Right lobe of liver (tissue), 6 donors: ENCODE measurements at regions not wholly inside any gene's neighbourhood (a gene's known extent, or its start where the extent isn't known, plus 50 kb on each side); places are given as distances from the start of the nearest gene placed in this dataset.

Experiments used
- ATAC-seq, 4 donors: fragments of 200-7000 bp; cut with Tn5 transposase; one replicate each; pipeline ENCODE4 v1.9.1; 2020; ENCODE audit warnings: mild to moderate bottlenecking in 4 of 4, moderate library complexity in 4 of 4
- DNase-seq, 3 donors: peaks; one replicate each; pipeline ENCODE4 v3.0.0-alpha.2; 2020
- H3K27ac ChIP-seq, 3 donors: fragments of 200-600 bp; one replicate each; pipeline ENCODE4 v1.8.0; 2022
- H3K27me3 ChIP-seq, 2 donors: fragments of 200-600 bp; one replicate each; pipeline ENCODE4 v1.8.0; 2022
- H3K36me3 ChIP-seq, 4 donors: fragments of 200-600 bp; sonication (generic) in 1 of 4; one replicate each; pipeline versions ENCODE4 v1.5.1 to v1.8.0; 2017 to 2022; ENCODE audit warnings: control low read depth in 1 of 4
- H3K4me1 ChIP-seq, 4 donors: fragments of 200-600 bp; sonication (generic) in 1 of 4; one replicate each; pipeline versions ENCODE4 v1.5.1 to v1.8.0; 2017 to 2022; ENCODE audit warnings: control low read depth in 1 of 4
- H3K4me3 ChIP-seq, 3 donors: fragments of 200-600 bp; one replicate each; pipeline ENCODE4 v1.8.0; 2022
- H3K9me3 ChIP-seq, 4 donors: fragments of 200-600 bp; sonication (generic) in 1 of 4; one replicate each; pipeline versions ENCODE4 v1.5.1 to v1.8.0; 2017 to 2022; ENCODE audit warnings: control low read depth in 1 of 4
- CTCF ChIP-seq, 4 donors: fragments of 200-600 bp in 3 of 4; fragments of 450-650 bp in 1 of 4; IDR thresholded peaks; one replicate each; pipeline versions ENCODE4 v1.5.1 to v1.8.0; 2016 to 2022; ENCODE audit warnings: antibody characterized with exemption in 4 of 4, mild to moderate bottlenecking in 2 of 4
- POLR2A ChIP-seq: fragments of 450-650 bp; IDR thresholded peaks from one replicate; pipeline ENCODE4 v1.6.1; 2017; ENCODE audit warnings: antibody characterized with exemption, mild to moderate bottlenecking
- WGBS: methylation state at CpG from one replicate; pipeline ENCODE4 v1.1.6; 2018; ENCODE audit warnings: low coverage, low lambda C conversion rate; ENCODE audit not compliant: insufficient coverage; ENCODE audit errors: missing lambda C conversion rate; 5-methylcytosine and 5-hydroxymethylcytosine counted together
- intact Hi-C, 2 donors: fragments of 100-400 bp; cut with DNase I; formaldehyde crosslinking; loops; one replicate each; pipeline versions ENCODE4 v1.11.2 to v1.14.1; 2022
- donor health status: DM: no; HTN: yes; CAD: no.
- donor health status: DM: no; HTN: no; CAD: no.
- donor health status: DM: no; HTN: no; CAD: no.
- donor health status: DM: no; HTN: yes; CAD: no.
- donor health status: DM: no; HTN: yes; CAD: no.

GRCh38 chr12:30836656-30837445 lies 82.1 kb upstream of the CAPRIN2 start:
- Histone ChIP-seq H3K36me3 (no peaks in the 10 kb centered on the region), H3K9me3 (no peaks in the 10 kb centered on the region), H3K4me3 (no peak overlapping the region), H3K27me3 (no peaks in the 10 kb centered on the region), H3K4me1 (no peaks in the 10 kb centered on the region), H3K27ac (no peak overlapping the region)
- ATAC-seq = no peak
- DNase-seq = no peak
- TF ChIP-seq CTCF (IDR thresholded peaks at IDR 0.05) = no peak
- no peak for TF ChIP-seq POLR2A
- intact Hi-C loops = no loop called here
- 43% methylated on average over 7 of the region's 12 CpGs for WGBS

GRCh38 chr12:30835216-30835615 lies 80.5 kb upstream of the CAPRIN2 start:
- ATAC-seq (no peak), DNase-seq (no peak)
- Histone ChIP-seq H3K4me3 (no peak overlapping the region), H3K36me3 (no peaks in the 10 kb centered on the region), H3K9me3 (no peaks in the 10 kb centered on the region), H3K27me3 (no peaks in the 10 kb centered on the region), H3K27ac (no peak overlapping the region), H3K4me1 (no peaks in the 10 kb centered on the region)
- intact Hi-C loops = no loop called here
- WGBS = 58% methylated on average over 4 of the region's 4 CpGs
- TF ChIP-seq CTCF (IDR thresholded peaks at IDR 0.05) (no peak), POLR2A (no peak)

GRCh38 chr12:30830751-30831150 lies 76.0 kb upstream of the CAPRIN2 start:
- no peak overlapping the region for H3K4me3 ChIP-seq
- H3K4me1 ChIP-seq = no peaks in the 10 kb centered on the region
- no peaks in the 10 kb centered on the region for H3K27me3 ChIP-seq
- DNase-seq (no peak), ATAC-seq (no peak)
- no peak overlapping the region for H3K27ac ChIP-seq
- WGBS = no CpG with 5 or more reads among the region's 2 CpGs
- no peaks in the 10 kb centered on the region for H3K9me3 ChIP-seq
- TF ChIP-seq CTCF (IDR thresholded peaks at IDR 0.05) = no peak
- intact Hi-C loops = no loop called here
- no peaks in the 10 kb centered on the region for H3K36me3 ChIP-seq

GRCh38 chr12:30829876-30830275 lies 75.1 kb upstream of the CAPRIN2 start:
- H3K36me3 ChIP-seq = no peaks in the 10 kb centered on the region
- no peaks in the 10 kb centered on the region for H3K27me3 ChIP-seq
- H3K27ac ChIP-seq = no peak overlapping the region
- no peaks in the 10 kb centered on the region for H3K4me1 ChIP-seq
- DNase-seq (no peak), ATAC-seq (no peak)
- no peak overlapping the region for H3K4me3 ChIP-seq
- 50% methylated on average over 1 of the region's 1 CpG for WGBS
- intact Hi-C loops = no loop called here
- H3K9me3 ChIP-seq = no peaks in the 10 kb centered on the region
- TF ChIP-seq POLR2A = no peak
- no peak for TF ChIP-seq CTCF (IDR thresholded peaks at IDR 0.05)
